ENCODE measurements at regions not wholly inside any gene's neighbourhood (a gene's known extent, or its start where the extent isn't known, plus 50 kb on each side); places are given as distances from the start of the nearest gene placed in this dataset.

DNA sequence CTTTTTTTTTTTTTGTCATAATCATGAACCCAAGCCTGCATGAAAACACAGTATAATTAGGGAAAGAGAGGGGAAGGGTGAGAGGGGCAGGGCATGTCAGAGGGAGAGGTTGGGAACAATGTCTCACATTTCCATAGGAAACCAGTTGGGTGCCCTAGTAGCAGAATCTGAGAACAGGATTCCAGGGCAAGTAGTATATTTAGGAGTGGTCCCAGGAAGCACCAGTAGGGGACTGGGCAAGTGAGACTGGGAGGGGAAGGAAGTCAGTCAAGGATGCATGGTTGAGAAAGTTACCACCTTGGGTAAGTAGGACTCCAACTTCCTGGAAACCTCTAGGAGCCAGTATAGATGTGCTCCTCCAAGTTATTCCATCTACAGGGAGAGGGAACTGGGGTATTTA, 88.6 kb upstream of the MAFB start:
- no peak for DNase-seq
- TF ChIP-seq EP300 (IDR thresholded peaks at IDR 0.05) = no peak
- TF ChIP-seq POLR2AphosphoS5 (IDR thresholded peaks at IDR 0.05) = no peak
- TF ChIP-seq CTCF (IDR thresholded peaks at IDR 0.05) = no peak
- no peak for TF ChIP-seq POLR2A (IDR thresholded peaks at IDR 0.05)
- no peak for ATAC-seq (ENCODE audit: low FRiP score in 2 of 2)
- H3K27ac ChIP-seq = no peak overlapping the region
- no peaks in the 10 kb centered on the region for H3K27me3 ChIP-seq
- H3K9me3 ChIP-seq = no peaks in the 10 kb centered on the region
- no peaks in the 10 kb centered on the region for H3K36me3 ChIP-seq
- no peak overlapping the region for H3K4me3 ChIP-seq
- peaks cover 0 to 10% (median 5%) of the 10 kb centered on the region in 4 donors for H3K4me1 ChIP-seq

- Histone ChIP-seq H3K27me3 (no peaks in the 10 kb centered on the region), H3K27ac (no peak overlapping the region), H3K9me3 (no peaks in the 10 kb centered on the region), H3K4me1 (peaks cover 0 to 10% (median 5%) of the 10 kb centered on the region in 4 donors), H3K4me3 (no peak overlapping the region), H3K36me3 (no peaks in the 10 kb centered on the region)
- ATAC-seq (ENCODE audit: low FRiP score in 2 of 2) = peak in 1 of 2 donors; percentile 46
- TF ChIP-seq POLR2A (IDR thresholded peaks at IDR 0.05) (no peak), CTCF (IDR thresholded peaks at IDR 0.05) (no peak), POLR2AphosphoS5 (IDR thresholded peaks at IDR 0.05) (no peak), EP300 (IDR thresholded peaks at IDR 0.05) (no peak)
- 78 to 79% methylated on average over 2 of the region's 2 CpGs for WGBS, 2 donors
- DNase-seq = no peak
Observed at GRCh38 chr20:40778894-40779496, 90.0 kb upstream of the MAFB start.

- Histone ChIP-seq H3K27me3 (no peaks in the 10 kb centered on the region), H3K27ac (no peak overlapping the region), H3K4me3 (no peak overlapping the region), H3K36me3 (no peaks in the 10 kb centered on the region), H3K9me3 (no peaks in the 10 kb centered on the region), H3K4me1 (peaks cover 0 to 10% (median 5%) of the 10 kb centered on the region in 4 donors)
- DNase-seq = no peak
- no peak for TF ChIP-seq EP300 (IDR thresholded peaks at IDR 0.05)
- TF ChIP-seq POLR2AphosphoS5 (IDR thresholded peaks at IDR 0.05) = no peak
- TF ChIP-seq CTCF (IDR thresholded peaks at IDR 0.05) = no peak
- TF ChIP-seq POLR2A (IDR thresholded peaks at IDR 0.05) = no peak
- WGBS, 2 donors = 55 to 67% methylated on average over 14 of the region's 14 CpGs
- peak in 1 of 2 donors; percentile 47 for ATAC-seq (ENCODE audit: low FRiP score in 2 of 2)
Observed at GRCh38 chr20:40781327-40782042, 92.4 kb upstream of the MAFB start.

GRCh38 chr20:40782043-40782368, 93.0 kb upstream of the MAFB start:
- DNase-seq (peak in 1 of 2 donors; percentile 30), ATAC-seq (ENCODE audit: low FRiP score in 2 of 2) (peak in 1 of 2 donors; percentile 59)
- H3K4me3 ChIP-seq = no peak overlapping the region
- no peaks in the 10 kb centered on the region for H3K9me3 ChIP-seq
- H3K27ac ChIP-seq = no peak overlapping the region
- no peaks in the 10 kb centered on the region for H3K36me3 ChIP-seq
- H3K27me3 ChIP-seq = no peaks in the 10 kb centered on the region
- TF ChIP-seq POLR2AphosphoS5 (IDR thresholded peaks at IDR 0.05) (no peak), CTCF (IDR thresholded peaks at IDR 0.05) (no peak), POLR2A (IDR thresholded peaks at IDR 0.05) (no peak), EP300 (IDR thresholded peaks at IDR 0.05) (no peak)
- WGBS, 2 donors = 69% methylated on average over 11 of the region's 11 CpGs
- peaks cover 0 to 10% (median 2%) of the 10 kb centered on the region in 4 donors for H3K4me1 ChIP-seq

DNA sequence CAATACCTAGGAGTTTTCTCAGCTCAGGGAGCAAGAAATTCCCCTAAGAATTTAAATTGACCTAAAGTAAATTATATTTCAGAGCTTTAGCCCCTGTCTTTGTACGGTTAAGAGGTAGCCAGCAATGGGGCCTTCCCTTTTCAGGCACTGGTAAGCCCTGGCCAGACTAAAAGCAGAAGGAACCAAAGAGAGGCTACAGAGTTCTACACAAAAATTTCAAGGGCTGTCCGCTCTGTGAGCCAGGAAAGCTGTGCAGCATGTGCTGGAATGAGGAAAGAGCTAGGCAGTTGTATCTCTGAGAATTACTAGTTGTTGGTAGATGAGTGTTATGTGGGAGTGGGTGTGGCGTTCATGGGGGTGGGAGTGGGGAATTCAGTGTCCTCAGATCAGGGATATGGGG, 96.3 kb upstream of the MAFB start:
- ATAC-seq (ENCODE audit: low FRiP score in 2 of 2) = no peak
- Histone ChIP-seq H3K4me1 (peaks cover 0 to 6% (median 2%) of the 10 kb centered on the region in 4 donors), H3K27me3 (no peaks in the 10 kb centered on the region), H3K4me3 (no peak overlapping the region), H3K27ac (no peak overlapping the region), H3K36me3 (no peaks in the 10 kb centered on the region), H3K9me3 (no peaks in the 10 kb centered on the region)
- 72 to 88% methylated on average over 3 of the region's 3 CpGs for WGBS, 2 donors
- no peak for DNase-seq
- TF ChIP-seq POLR2A (IDR thresholded peaks at IDR 0.05) (no peak), EP300 (IDR thresholded peaks at IDR 0.05) (no peak), POLR2AphosphoS5 (IDR thresholded peaks at IDR 0.05) (no peak), CTCF (IDR thresholded peaks at IDR 0.05) (no peak)
